Stimulated activated CD8-positive, alpha-beta memory T cell treated with anti-CD3 and anti-CD28 coated beads, Interleukin-4, amount 100 ng/mL, for 24 hours (primary cell): ENCODE measurements at regions not wholly inside any gene's neighbourhood (a gene's known extent, or its start where the extent isn't known, plus 50 kb on each side); places are given as distances from the start of the nearest gene placed in this dataset.

Experiments
- DNase-seq: peaks from one replicate; pipeline ENCODE4 v3.0.0-alpha.2; 2020; ENCODE audit warnings: low read depth

GRCh38 chr1:168871531-168871930 is 142.5 kb upstream of the DPT start:
- DNase-seq, result no peak

GRCh38 chr1:168875831-168876230 is 146.8 kb upstream of the DPT start:
- no peak for DNase-seq

- DNase-seq, result no peak
Measured at GRCh38 chr1:168876830-168877229, 147.8 kb upstream of the DPT start.

DNA sequence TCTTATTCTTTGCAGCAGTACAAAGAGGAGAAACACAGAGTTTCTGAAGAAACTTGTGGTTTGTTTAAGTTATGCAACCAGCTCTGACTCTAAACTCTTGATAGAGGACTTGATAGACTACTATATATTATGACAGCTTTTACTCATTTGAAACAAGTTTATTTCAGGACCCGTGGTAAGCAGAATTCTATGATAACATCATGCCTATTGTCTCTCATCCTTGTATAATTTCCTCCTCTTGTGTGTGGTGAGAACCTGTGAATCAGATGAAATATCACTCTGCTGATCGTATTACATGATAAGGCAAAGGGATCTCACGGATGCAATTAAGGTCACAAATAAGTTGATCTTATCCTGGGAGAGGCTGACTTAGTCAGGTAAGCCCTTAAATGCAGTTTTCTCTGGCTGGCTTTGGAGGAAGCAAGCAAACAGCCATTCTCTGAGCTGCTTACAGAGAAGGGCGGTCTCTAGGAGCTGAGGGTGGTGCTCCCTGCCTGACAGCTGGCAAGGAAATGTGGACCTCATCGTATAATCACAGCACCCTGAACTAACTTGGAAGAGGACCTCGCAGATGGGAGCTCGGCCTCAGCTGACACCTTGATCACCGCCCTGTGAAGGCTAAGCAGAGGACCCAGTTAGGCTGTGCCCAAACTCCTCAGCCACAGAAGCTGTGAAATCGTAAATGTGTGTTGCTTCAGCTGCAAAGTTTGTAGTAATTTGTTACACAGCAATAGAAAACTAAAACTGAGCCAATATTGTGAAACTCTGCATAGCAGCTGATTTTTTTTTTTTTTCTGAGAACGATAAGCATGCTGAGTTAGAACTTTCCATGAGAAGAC is 151.1 kb upstream of the DPT start:
- no peak for DNase-seq

GRCh38 chr1:168881656-168882260 is 152.8 kb upstream of the DPT start:
- DNase-seq, result no peak

- DNase-seq, result no peak
Measured at GRCh38 chr1:168887381-168887780, 158.4 kb upstream of the DPT start.

DNA sequence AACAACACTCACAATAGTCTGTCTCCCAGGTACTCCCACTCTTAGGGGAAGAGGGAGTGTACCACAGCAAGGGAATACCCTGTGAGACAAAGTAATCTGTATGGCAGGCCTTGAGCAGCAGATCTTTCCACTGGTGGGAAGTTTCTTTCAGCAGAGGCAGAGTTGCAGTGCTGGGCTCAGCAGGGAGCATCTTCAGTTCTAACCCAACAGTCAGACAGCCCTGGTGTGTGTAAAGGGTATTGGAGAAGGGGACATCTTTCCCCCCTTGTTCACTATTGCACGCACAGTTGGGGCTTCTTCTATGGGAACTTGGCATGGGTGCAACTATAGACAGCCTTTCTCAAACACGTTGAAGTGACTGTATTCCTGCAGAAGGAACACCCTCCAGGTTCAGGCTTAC is 159.4 kb upstream of the DPT start:
- DNase-seq, result no peak

DNA sequence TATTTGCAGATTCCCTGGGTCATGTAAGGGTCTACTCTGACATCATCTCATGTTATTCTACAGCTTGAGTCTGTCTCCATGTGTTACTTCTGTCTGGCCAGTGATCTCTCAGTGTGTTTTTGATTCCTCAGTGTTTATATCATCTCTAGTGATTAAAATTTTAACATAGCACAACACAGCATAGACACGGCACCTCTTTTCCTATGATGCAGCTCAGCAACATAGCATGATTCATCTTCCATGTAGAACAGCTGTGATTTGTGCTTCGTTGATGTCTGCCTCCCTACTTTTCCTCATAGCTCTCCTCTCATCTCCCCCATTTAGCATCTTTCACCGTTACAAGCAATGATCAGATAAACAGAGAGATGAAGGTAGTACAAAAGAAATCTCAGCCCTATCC is 163.9 kb upstream of the DPT start:
- no peak for DNase-seq

- DNase-seq, result no peak
Measured at GRCh38 chr1:168893359-168893801, 164.4 kb upstream of the DPT start.

GRCh38 chr1:168894397-168894903 is 165.4 kb upstream of the DPT start:
- no peak for DNase-seq

DNA sequence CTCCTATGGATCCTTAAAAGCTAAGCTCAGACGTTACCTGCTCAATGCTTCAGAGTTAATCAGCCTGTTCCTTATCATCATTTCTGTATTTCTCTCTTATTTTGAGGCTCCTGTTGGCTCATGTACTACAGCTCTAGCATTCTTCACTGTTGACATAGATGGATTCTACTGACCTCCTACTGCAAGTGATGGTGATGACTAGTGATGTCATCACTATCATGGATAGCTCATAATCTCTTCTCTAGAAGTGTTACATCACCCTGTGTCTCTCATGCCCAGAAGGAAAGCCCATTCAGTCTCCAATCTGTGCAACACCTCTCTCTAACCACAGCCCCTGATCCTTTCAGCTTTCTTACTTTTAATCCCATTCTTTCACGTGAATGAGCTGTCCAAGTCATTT is 168.2 kb upstream of the DPT start:
- DNase-seq, result no peak

GRCh38 chr1:168903237-168903830 is 174.3 kb upstream of the DPT start:
- DNase-seq, result no peak

DNA sequence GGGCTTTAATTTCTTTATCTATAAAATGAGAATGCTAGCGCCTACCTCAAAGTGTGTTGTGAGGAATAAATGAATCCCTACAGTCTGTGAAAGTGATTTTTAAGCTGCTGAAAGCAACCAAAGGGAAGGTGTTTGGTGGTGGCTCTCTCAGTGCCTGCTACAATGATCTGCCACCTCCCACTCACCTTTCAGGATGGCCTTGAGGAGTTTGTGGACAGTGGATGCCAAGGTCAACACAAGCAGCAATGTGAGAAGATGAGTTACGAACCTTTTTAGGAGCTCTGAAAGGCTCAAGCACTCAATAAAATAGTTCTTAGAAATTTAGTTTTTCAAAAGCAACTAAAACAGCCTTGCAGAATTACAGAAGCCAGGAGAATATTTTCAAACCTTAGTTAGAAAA is 176.6 kb upstream of the DPT start:
- DNase-seq, result no peak

- no peak for DNase-seq
Measured at GRCh38 chr1:168906367-168906766, 177.4 kb upstream of the DPT start.

GRCh38 chr1:168907053-168907452 is 178.0 kb upstream of the DPT start:
- no peak for DNase-seq

DNA sequence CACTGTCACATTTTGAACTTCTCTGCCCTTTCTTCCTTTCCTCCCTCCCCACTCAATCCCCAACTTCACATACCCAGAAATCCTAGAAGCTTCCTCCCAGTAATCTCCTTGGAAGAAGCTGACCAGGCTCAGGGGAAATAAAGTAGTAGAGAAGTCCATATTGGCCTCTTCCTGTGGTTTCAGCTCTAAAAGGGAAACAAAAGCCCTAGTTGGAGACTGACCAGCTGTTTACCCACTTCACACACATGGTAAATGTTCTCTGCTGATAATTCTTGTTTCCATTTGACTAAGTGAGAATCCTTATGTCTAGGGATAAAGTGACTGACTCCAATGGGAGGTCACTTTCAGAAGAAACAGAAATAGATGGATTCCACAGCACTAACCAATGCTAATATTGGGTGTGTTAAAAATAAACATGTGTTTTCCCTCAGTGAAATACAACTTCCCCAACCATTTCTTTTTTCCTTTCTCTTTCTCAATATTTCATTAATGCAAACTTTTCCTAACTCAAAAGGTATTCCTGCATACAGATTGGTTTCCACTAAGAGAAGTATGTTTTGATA is 178.9 kb upstream of the DPT start:
- DNase-seq, result no peak

DNA sequence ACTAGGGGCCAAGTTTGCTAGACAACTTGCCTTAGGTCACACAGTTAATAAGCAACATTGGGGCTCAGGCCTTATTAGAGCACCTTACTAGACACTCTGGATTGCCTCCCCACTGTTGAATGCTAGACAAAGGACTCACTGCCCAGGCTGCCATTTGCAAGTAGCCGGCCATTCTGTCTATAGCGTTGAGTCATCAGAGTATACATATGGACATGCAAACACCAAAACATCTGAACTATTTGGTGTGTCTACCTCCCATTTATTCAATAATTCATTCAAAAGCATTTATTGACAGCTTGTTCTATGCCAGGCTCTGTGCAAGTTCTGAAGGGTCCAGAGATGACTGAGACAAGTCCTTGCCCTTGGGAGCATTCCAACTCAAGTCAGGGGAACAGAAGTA is 181.4 kb upstream of the DPT start:
- no peak for DNase-seq

- DNase-seq, result no peak
Measured at GRCh38 chr1:168911370-168911769, 182.4 kb upstream of the DPT start.

- no peak for DNase-seq
Measured at GRCh38 chr1:168913711-168914463, 184.9 kb upstream of the DPT start.

DNA sequence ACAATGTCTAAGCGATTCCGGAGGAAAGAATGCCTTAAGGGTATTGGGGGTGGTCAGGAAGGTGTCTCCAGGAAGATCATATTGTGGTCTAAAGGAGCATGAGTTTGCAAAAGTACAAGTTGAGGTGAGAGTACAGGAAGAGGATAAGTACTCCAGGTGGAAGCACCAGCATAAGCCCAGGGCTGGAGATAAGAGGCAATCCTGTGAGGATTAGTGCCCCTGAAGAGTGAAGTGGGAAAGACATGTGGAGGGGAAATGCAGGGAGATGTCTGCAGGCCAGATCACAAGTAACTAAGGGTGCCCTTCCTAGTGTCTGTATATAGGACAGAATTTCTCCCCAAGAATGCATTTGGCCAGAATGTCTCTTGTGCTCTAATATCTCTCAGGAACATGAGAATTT is 188.3 kb upstream of the DPT start:
- DNase-seq, result no peak

GRCh38 chr1:168917796-168918195 is 188.7 kb upstream of the ATP1B1 start:
- DNase-seq, result no peak
